Activated naive CD4-positive, alpha-beta T cell treated with anti-CD3 and anti-CD28 coated beads, Interleukin-2, amount 10 ng/mL, durations not matched to agents 7 days and 5 days (primary cell): ENCODE measurements at regions not wholly inside any gene's neighbourhood (a gene's known extent, or its start where the extent isn't known, plus 50 kb on each side); places are given as distances from the start of the nearest gene placed in this dataset.
A peak's percentile ranks its signal among the peaks of the same experiment; 100 is the strongest.

Source experiments
- CTCF ChIA-PET: fragments of 350-600 bp; sonication (Branson Sonifier 250); formaldehyde crosslinking; loops from one replicate; lab custom pipeline; 2021; ENCODE audit warnings: antibody characterized with exemption; lab: Charles Lee
- DNase-seq: peaks from one replicate; pipeline ENCODE4 v3.0.0-alpha.2; 2020
- H3K27ac Mint-ChIP-seq: one replicate; pipeline ENCODE4 v1.8.0; 2021; ENCODE audit warnings: mild to moderate bottlenecking, moderate library complexity, mixed read lengths
- H3K27me3 Mint-ChIP-seq: one replicate; pipeline ENCODE4 v1.8.0; 2021; ENCODE audit warnings: mild to moderate bottlenecking, mixed read lengths
- H3K36me3 Mint-ChIP-seq: one replicate; pipeline ENCODE4 v1.8.0; 2021; ENCODE audit warnings: mixed read lengths
- H3K4me1 Mint-ChIP-seq: one replicate; pipeline ENCODE4 v1.8.0; 2021; ENCODE audit warnings: mixed read lengths
- H3K4me3 Mint-ChIP-seq: one replicate; pipeline ENCODE4 v1.8.0; 2021; ENCODE audit warnings: mild to moderate bottlenecking, moderate library complexity, mixed read lengths
- H3K9me3 Mint-ChIP-seq: one replicate; pipeline ENCODE4 v1.8.0; 2021; ENCODE audit warnings: mixed read lengths

DNA sequence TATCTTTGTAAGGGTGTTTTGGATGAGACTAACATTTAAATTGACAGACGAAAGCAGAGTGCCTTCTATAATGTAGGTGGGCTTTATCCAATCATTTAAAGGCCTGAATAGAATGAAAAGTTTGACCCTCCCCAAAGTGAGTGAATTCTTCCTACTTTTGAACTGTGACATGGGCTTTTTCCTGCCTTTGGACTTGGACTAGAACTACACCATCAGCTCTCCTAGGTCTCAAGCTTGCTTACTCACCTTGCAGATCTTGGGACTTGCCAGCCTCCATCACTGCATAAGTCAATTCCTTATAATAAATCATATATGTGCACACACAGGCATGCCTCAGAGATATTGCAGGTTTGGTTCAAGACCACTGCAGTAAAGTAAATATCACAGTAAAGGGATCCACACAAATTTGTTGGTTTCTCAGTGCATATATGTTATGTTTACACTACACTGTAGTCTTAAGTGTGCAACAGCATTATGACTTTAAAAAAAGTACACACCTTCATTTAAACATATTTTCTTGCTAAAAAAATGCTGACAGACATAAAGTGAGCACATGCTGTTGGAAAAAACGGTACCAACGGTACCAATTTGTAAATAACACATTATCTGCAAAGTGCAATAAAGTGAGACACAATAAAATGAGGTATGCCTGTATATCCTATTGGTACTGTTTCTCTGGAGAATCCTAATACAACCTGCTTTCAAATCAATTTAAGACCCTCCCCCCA lies 51.6 kb upstream of the ATF3 start:
- Mint-ChIP-seq H3K36me3 (peaks cover 3% of the 10 kb centered on the region), H3K4me3 (no peak overlapping the region), H3K27ac (no peak overlapping the region), H3K9me3 (peaks cover 5% of the 10 kb centered on the region), H3K27me3 (peaks cover 40% of the 10 kb centered on the region), H3K4me1 (peaks cover 13% of the 10 kb centered on the region)
- no peak for DNase-seq
- CTCF ChIA-PET: interaction anchor here (0.9 kb wide), 1 partner anchor 108 kb away, joined by 3 read pairs; no protein-coding TSS in a partner anchor

DNA sequence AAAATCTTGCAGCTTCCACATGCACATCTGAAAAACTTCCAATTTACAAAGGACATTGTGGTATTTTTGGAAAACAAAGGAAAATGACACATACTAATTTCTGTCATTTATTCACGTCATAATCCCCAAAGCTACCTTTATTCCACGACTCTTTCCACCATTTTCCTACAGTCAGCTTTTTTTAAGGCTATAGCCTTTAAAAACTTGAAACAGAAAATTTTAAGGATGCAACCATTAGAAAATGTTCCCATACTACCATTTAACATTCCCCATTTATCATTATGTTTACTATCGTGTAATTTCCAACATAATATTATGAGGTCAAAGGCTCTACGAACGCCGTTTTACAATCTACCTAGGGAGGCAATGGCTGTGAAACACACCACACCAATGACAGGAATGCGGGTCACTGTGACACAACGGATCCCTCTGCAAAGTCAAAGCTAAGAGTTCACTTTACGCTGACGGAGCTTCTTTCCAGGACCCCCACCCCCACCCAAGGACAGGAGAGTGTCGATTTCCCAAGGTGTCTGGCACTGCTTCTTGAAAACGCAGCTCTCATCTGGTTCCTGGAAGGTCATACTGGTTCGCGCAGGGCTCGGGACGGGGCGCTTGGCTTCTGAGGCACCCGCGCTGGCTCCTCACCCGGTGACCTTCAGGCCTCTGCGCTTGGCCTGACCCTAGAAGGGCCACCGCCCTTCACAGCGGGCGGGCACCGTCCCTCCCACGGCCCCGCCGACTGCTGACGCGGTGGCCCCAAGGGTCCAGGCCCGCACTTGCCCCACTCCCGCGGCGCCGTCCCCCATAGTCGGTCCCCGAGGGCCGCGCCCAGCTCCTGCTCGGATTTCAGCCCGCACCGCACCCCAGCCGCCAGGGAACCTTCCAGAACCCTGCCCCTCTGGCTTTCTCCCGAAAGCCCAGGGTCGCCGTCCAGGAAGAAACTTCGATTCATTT lies 50.5 kb upstream of the ATF3 start:
- Mint-ChIP-seq H3K4me1 (peaks cover 13% of the 10 kb centered on the region), H3K27me3 (peaks cover 32% of the 10 kb centered on the region), H3K27ac (peak overlapping the region; percentile 65), H3K4me3 (peak overlapping the region; percentile 73), H3K36me3 (peaks cover 3% of the 10 kb centered on the region), H3K9me3 (peaks cover 8% of the 10 kb centered on the region)
- DNase-seq: no peak
- CTCF ChIA-PET: interaction anchor here (0.5 to 1.9 kb wide), 5 partner anchors 9 to 107 kb away, joined by 3 to 9 read pairs (median 3); no protein-coding TSS in a partner anchor

DNA sequence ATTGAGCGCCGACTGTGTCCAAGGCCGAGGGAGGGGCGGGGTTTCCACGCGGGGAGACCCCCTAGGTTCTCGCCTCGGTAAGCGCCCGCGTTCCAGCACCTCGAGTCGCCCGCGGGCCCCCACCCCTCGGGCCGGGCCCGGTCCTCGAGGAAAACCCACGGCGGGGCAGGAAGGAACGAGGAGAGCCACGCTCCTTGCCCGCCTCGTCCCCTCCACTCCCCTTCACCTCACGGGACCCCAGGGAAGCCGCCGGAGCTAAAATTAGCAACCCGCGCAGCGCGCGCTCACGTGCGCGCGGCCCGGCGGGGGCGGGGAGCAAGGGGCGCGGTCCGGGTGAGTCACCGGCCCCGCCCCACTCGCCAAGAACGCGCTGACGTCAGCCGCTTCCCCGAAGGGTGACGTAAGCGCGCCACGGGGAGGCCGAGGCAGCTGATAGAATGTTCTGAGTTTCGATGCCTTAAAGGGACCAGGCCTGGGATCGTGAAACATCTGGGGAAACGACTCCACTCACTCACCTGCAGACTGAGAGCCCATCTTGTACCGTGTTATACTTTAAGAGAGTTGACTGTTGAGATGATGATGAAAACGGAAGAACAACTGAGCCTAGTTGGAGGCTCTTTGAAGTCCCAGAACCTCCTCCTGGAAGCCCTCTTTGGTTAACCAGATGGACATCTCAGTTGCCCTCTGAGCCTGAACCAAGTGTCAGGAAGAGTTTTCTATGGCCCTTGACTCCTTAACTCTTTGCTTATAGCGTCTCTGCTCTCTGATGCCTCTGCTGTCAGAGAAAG lies 49.7 kb upstream of the ATF3 start:
- H3K27me3 Mint-ChIP-seq: peaks cover 28% of the 10 kb centered on the region
- peaks cover 8% of the 10 kb centered on the region for H3K9me3 Mint-ChIP-seq
- peak overlapping the region; percentile 73 for H3K4me3 Mint-ChIP-seq
- H3K4me1 Mint-ChIP-seq: peaks cover 13% of the 10 kb centered on the region
- H3K36me3 Mint-ChIP-seq: peaks cover 3% of the 10 kb centered on the region
- peak; percentile 94 for DNase-seq
- CTCF ChIA-PET: interaction anchor here (0.5 to 1.9 kb wide), 4 partner anchors 9 to 82 kb away, joined by 3 to 9 read pairs (median 5); no protein-coding TSS in a partner anchor
- peak overlapping the region; percentile 85 for H3K27ac Mint-ChIP-seq
